BLaER1 (cell line): ENCODE measurements at regions not wholly inside any gene's neighbourhood (a gene's known extent, or its start where the extent isn't known, plus 50 kb on each side); places are given as distances from the start of the nearest gene placed in this dataset.

Source experiments
- H3K27ac ChIP-seq: shearing (Covaris generic); formaldehyde crosslinking; 2 replicates; pipeline ENCODE4 v1.8.1; 2022
- H3K27me3 ChIP-seq: shearing (Covaris generic); formaldehyde crosslinking; 2 replicates; pipeline ENCODE4 v1.8.1; 2022
- H3K36me3 ChIP-seq: shearing (Covaris generic); formaldehyde crosslinking; 2 replicates; pipeline ENCODE4 v1.8.1; 2022
- H3K4me1 ChIP-seq: shearing (Covaris generic); formaldehyde crosslinking; 2 replicates; pipeline ENCODE4 v1.8.1; 2022
- H3K4me2 ChIP-seq: shearing (Covaris generic); formaldehyde crosslinking; 2 replicates; pipeline ENCODE4 v1.8.1; 2022
- H3K4me3 ChIP-seq: shearing (Covaris generic); formaldehyde crosslinking; 2 replicates; pipeline ENCODE4 v1.8.1; 2022
- H3K9ac ChIP-seq: shearing (Covaris generic); formaldehyde crosslinking; 2 replicates; pipeline ENCODE4 v1.8.1; 2022
- H3K9me3 ChIP-seq: shearing (Covaris generic); formaldehyde crosslinking; 2 replicates; pipeline ENCODE4 v1.8.1; 2022
- H4K20me1 ChIP-seq: shearing (Covaris generic); formaldehyde crosslinking; 2 replicates; pipeline ENCODE4 v1.8.1; 2022
- Cebpa-rat ChIP-seq: shearing (Covaris generic); IDR thresholded peaks from 2 replicates; pipeline ENCODE4 v1.8.1; 2022

- Histone ChIP-seq H3K36me3 (no peaks in the 10 kb centered on the region), H3K27me3 (no peaks in the 10 kb centered on the region), H3K9me3 (no peaks in the 10 kb centered on the region), H3K4me2 (no peak overlapping the region), H3K4me3 (no peak overlapping the region), H3K27ac (no peak overlapping the region), H3K9ac (no peak overlapping the region), H4K20me1 (no peaks in the 10 kb centered on the region), H3K4me1 (no peaks in the 10 kb centered on the region)
- TF ChIP-seq Cebpa-rat = no peak
Measured at GRCh38 chr13:82797876-82798275, 1084.4 kb downstream of the SLITRK1 start.

- Histone ChIP-seq H3K27me3 (no peaks in the 10 kb centered on the region), H3K4me2 (no peak overlapping the region), H3K9me3 (0 out of 2 replicates have a peak, but pooled peaks cover 4% of the 10 kb centered on the region), H3K4me3 (no peak overlapping the region), H3K27ac (no peak overlapping the region), H3K4me1 (no peaks in the 10 kb centered on the region), H3K36me3 (no peaks in the 10 kb centered on the region), H4K20me1 (no peaks in the 10 kb centered on the region), H3K9ac (no peak overlapping the region)
- no peak for TF ChIP-seq Cebpa-rat
Measured at GRCh38 chr13:82791035-82791434, 1091.2 kb downstream of the SLITRK1 start.

GRCh38 chr13:82772816-82773215 lies 1109.5 kb downstream of the SLITRK1 start:
- Histone ChIP-seq H3K27me3 (no peaks in the 10 kb centered on the region), H3K4me1 (no peaks in the 10 kb centered on the region), H3K9ac (no peak overlapping the region), H3K9me3 (no peaks in the 10 kb centered on the region), H3K36me3 (no peaks in the 10 kb centered on the region), H3K4me3 (no peak overlapping the region), H3K27ac (no peak overlapping the region), H4K20me1 (no peaks in the 10 kb centered on the region), H3K4me2 (no peak overlapping the region)
- no peak for TF ChIP-seq Cebpa-rat

- no peaks in the 10 kb centered on the region for H3K27me3 ChIP-seq
- no peaks in the 10 kb centered on the region for H3K4me1 ChIP-seq
- peaks cover 8% of the 10 kb centered on the region for H3K9me3 ChIP-seq
- no peak for TF ChIP-seq Cebpa-rat
- no peak overlapping the region for H3K4me3 ChIP-seq
- H4K20me1 ChIP-seq = no peaks in the 10 kb centered on the region
- H3K36me3 ChIP-seq = no peaks in the 10 kb centered on the region
- no peak overlapping the region for H3K27ac ChIP-seq
- H3K4me2 ChIP-seq = no peak overlapping the region
- no peak overlapping the region for H3K9ac ChIP-seq
Measured at GRCh38 chr13:82766732-82767321, 1115.4 kb downstream of the SLITRK1 start.

- H4K20me1 ChIP-seq = no peaks in the 10 kb centered on the region
- H3K4me3 ChIP-seq = no peak overlapping the region
- H3K36me3 ChIP-seq = no peaks in the 10 kb centered on the region
- H3K4me2 ChIP-seq = no peak overlapping the region
- no peaks in the 10 kb centered on the region for H3K27me3 ChIP-seq
- no peak overlapping the region for H3K27ac ChIP-seq
- H3K9ac ChIP-seq = no peak overlapping the region
- no peaks in the 10 kb centered on the region for H3K9me3 ChIP-seq
- TF ChIP-seq Cebpa-rat = no peak
- no peaks in the 10 kb centered on the region for H3K4me1 ChIP-seq
Measured at GRCh38 chr13:82758044-82758443, 1124.2 kb downstream of the SLITRK1 start.

- Histone ChIP-seq H3K27me3 (no peaks in the 10 kb centered on the region), H3K4me2 (no peak overlapping the region), H4K20me1 (no peaks in the 10 kb centered on the region), H3K9ac (no peak overlapping the region), H3K4me1 (no peaks in the 10 kb centered on the region), H3K36me3 (no peaks in the 10 kb centered on the region), H3K4me3 (no peak overlapping the region), H3K27ac (no peak overlapping the region), H3K9me3 (no peaks in the 10 kb centered on the region)
- no peak for TF ChIP-seq Cebpa-rat
Measured at GRCh38 chr13:82751206-82751605, 1131.1 kb downstream of the SLITRK1 start.

GRCh38 chr13:82749551-82749950 lies 1132.7 kb downstream of the SLITRK1 start:
- no peaks in the 10 kb centered on the region for H3K27me3 ChIP-seq
- no peaks in the 10 kb centered on the region for H4K20me1 ChIP-seq
- H3K36me3 ChIP-seq = no peaks in the 10 kb centered on the region
- H3K9ac ChIP-seq = no peak overlapping the region
- TF ChIP-seq Cebpa-rat = no peak
- no peaks in the 10 kb centered on the region for H3K4me1 ChIP-seq
- no peak overlapping the region for H3K4me3 ChIP-seq
- no peak overlapping the region for H3K27ac ChIP-seq
- no peak overlapping the region for H3K4me2 ChIP-seq
- H3K9me3 ChIP-seq = no peaks in the 10 kb centered on the region

- Histone ChIP-seq H3K4me1 (no peaks in the 10 kb centered on the region), H3K9ac (no peak overlapping the region), H3K9me3 (no peaks in the 10 kb centered on the region), H3K36me3 (no peaks in the 10 kb centered on the region), H3K27ac (no peak overlapping the region), H3K27me3 (no peaks in the 10 kb centered on the region), H3K4me2 (no peak overlapping the region), H4K20me1 (no peaks in the 10 kb centered on the region), H3K4me3 (no peak overlapping the region)
- TF ChIP-seq Cebpa-rat = no peak
Measured at GRCh38 chr13:82747958-82748357, 1134.3 kb downstream of the SLITRK1 start.

GRCh38 chr13:82747291-82747690 lies 1135.0 kb downstream of the SLITRK1 start:
- Histone ChIP-seq H3K4me3 (no peak overlapping the region), H3K27me3 (no peaks in the 10 kb centered on the region), H3K9ac (no peak overlapping the region), H3K9me3 (no peaks in the 10 kb centered on the region), H4K20me1 (no peaks in the 10 kb centered on the region), H3K4me2 (no peak overlapping the region), H3K36me3 (no peaks in the 10 kb centered on the region), H3K27ac (no peak overlapping the region), H3K4me1 (no peaks in the 10 kb centered on the region)
- no peak for TF ChIP-seq Cebpa-rat

GRCh38 chr13:82740442-82740841 lies 1141.8 kb downstream of the SLITRK1 start:
- H3K27ac ChIP-seq = no peak overlapping the region
- H4K20me1 ChIP-seq = no peaks in the 10 kb centered on the region
- no peaks in the 10 kb centered on the region for H3K4me1 ChIP-seq
- TF ChIP-seq Cebpa-rat = no peak
- no peaks in the 10 kb centered on the region for H3K27me3 ChIP-seq
- no peak overlapping the region for H3K9ac ChIP-seq
- no peak overlapping the region for H3K4me2 ChIP-seq
- H3K4me3 ChIP-seq = no peak overlapping the region
- H3K9me3 ChIP-seq = no peaks in the 10 kb centered on the region; the same call in 1 of the 2 replicates
- no peaks in the 10 kb centered on the region for H3K36me3 ChIP-seq

- no peaks in the 10 kb centered on the region for H3K4me1 ChIP-seq
- no peak for TF ChIP-seq Cebpa-rat
- no peak overlapping the region for H3K4me3 ChIP-seq
- H4K20me1 ChIP-seq = no peaks in the 10 kb centered on the region
- no peaks in the 10 kb centered on the region; the same call in 1 of the 2 replicates for H3K9me3 ChIP-seq
- H3K27ac ChIP-seq = no peak overlapping the region
- no peak overlapping the region for H3K9ac ChIP-seq
- no peaks in the 10 kb centered on the region for H3K36me3 ChIP-seq
- no peaks in the 10 kb centered on the region for H3K27me3 ChIP-seq
- H3K4me2 ChIP-seq = no peak overlapping the region
Measured at GRCh38 chr13:82739881-82740280, 1142.4 kb downstream of the SLITRK1 start.
